G401 (cell line): ENCODE measurements at regions not wholly inside any gene's neighbourhood (a gene's known extent, or its start where the extent isn't known, plus 50 kb on each side); places are given as distances from the start of the nearest gene placed in this dataset.

Source experiments
- DNase-seq: peaks from one replicate; pipeline ENCODE4 v3.0.0-alpha.2; 2015; ENCODE audit warnings: low spot score
- in situ Hi-C: cut with HindIII; loops from 2 replicates; pipeline ENCODE4 v1.10.0; 2016; ENCODE audit warnings: low sequenced_read_pairs, mixed read lengths

- in situ Hi-C loops: no loop called here
- DNase-seq: no peak
Measured at GRCh38 chr4:108355186-108355901, 186.6 kb upstream of the LEF1 start.

- no peak for DNase-seq
- in situ Hi-C loops: no loop called here
Measured at GRCh38 chr4:108352664-108353308, 184.1 kb upstream of the LEF1 start.

- in situ Hi-C loops: no loop called here
- DNase-seq: no peak
Measured at GRCh38 chr4:108351791-108352190, 183.1 kb upstream of the LEF1 start.

- no peak for DNase-seq
- in situ Hi-C loops: no loop called here
Measured at GRCh38 chr4:108350332-108350731, 181.6 kb upstream of the LEF1 start.

GRCh38 chr4:108346818-108347210 lies 178.1 kb upstream of the LEF1 start:
- in situ Hi-C loops: no loop called here
- DNase-seq: no peak

GRCh38 chr4:108345862-108346817 lies 177.4 kb upstream of the LEF1 start:
- in situ Hi-C loops: no loop called here
- no peak for DNase-seq

DNA sequence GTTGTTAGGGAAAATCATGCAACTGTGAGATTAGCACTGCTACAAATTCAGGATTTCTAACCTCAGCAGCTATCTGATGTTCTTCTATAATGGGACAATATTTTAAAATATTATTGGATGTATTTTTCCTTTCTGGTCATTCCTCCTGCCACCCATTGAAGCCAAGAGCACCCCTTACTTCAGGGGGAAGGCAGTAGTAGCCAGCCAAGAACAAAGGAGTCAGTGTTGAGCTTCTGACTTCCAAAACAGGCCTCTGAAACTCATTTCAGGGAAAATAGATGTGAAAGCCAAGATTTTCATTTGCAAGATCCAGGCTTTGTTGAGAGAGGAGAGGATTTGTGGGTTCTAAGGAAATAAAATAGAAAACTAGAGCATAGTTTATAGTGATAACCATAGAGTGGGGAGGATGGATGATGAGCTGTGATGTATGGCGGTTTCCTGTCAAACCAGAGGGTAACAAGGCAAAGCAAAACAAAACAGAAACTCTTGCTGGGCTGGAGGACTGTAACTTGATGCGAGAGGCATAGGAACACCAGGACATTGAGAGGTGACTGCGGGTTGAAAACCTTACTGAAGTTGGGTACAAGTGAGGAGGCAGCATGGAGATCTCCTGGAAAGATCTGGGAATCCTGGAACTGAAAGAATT lies 173.7 kb upstream of the LEF1 start:
- in situ Hi-C loops: no loop called here

DNA sequence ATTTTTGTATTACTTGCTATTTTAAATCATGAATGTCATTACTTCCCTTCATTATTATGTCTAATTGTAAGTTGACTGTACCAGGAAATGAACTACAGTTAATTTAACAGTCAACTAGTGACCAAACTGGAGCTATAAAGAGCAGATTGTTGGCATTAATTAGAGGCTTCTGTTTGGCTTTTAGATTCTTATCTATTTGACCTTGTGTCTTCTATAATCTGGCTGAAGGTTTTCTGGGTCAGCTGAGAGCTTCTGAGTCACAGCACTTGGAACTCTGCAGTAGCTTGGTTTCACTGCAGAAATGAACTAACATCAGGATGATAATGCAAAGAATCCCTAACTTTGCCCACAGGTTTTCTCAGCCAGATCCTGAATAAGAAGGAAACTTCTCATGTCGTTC lies 169.2 kb upstream of the LEF1 start:
- in situ Hi-C loops: no loop called here
- DNase-seq: no peak

More for the DNA sequence above, 173.7 kb upstream of the LEF1 start:
- DNase-seq: no peak

GRCh38 chr4:108336076-108336475 lies 167.3 kb upstream of the LEF1 start:
- in situ Hi-C loops: no loop called here
- DNase-seq: no peak

DNA sequence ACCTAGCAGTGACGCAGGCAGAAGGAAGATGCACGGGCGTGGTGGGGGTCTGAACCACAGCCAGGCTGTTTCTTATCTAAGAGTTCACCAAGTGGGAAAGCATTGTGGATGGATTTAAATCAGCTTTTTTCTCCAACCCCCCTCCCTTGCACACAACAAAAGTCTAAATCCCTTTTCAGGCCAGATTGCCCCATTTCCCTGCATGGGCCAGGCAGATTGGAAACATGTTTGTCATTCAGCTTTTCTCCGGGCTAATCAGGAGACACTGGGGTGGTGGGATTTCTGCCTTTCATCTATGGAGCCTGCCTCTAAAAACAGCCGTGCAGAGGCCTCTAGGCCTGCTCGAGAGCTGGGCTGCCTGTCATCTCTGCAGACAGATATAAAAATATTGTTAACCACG lies 166.3 kb upstream of the LEF1 start:
- no peak for DNase-seq
- in situ Hi-C loops: no loop called here

- no peak for DNase-seq
- in situ Hi-C loops: no loop called here
Measured at GRCh38 chr4:108334031-108334430, 165.3 kb upstream of the LEF1 start.

DNA sequence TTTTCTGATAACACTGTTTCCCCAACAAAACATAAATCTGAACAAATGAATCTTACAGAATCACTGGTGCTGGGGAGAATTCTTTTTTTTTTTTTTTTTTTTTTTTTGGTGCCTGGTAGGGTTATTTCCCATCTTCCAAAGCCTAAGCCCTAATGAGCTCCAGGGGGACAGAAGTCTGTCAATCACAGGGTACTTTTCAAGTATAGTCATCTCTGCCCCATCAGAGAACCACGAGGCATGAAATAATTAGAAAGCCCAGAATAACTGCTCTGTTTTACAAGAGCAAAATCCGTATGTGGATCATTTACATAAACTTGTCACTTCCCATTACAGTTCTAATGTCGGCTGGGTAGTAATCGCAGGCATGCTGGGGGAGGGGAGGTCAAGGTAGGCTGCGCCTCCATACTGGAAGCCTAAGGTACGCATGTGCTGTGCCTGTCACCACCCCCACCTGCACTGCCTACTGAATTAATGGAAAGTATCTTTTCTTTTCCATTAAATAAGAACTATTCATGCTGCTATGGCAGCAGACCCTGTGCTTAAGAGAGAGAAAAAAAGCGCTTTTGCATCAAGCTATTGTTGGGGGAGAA lies 164.7 kb upstream of the LEF1 start:
- in situ Hi-C loops: no loop called here
- DNase-seq: no peak

DNA sequence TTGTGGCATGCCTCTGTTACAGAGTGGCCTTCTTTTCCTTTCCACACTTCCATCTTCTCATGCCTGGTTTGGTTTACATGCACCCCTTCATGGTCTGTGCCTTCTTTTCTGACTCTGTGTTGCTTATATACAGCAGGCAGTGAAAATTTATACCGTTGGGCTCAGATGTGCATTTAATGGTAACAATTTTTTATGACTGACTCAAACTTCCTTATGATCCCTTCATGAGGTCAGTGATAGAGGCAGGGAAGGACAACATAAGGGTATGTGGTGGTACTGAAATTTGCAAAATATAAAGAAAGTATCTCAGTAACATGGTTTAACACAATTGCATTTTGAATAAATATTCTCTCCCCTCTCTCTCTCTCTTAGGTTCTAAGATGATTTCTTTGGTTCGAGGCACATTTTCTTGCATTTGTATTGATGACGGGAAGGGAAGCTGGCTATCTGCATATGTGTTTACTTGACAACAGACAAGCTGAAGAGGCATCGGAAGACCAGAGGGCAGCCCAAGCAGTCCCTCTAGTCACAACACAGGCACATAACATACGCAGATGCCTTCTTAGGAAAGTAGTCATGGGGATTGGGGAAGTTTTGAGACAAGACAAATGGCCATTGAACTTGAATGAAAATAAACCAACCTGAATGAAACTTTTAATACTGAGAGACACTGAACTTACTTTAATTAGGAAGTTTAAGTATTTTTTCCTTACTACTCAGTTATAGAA lies 163.3 kb upstream of the LEF1 start:
- DNase-seq: no peak
- in situ Hi-C loops: no loop called here

DNA sequence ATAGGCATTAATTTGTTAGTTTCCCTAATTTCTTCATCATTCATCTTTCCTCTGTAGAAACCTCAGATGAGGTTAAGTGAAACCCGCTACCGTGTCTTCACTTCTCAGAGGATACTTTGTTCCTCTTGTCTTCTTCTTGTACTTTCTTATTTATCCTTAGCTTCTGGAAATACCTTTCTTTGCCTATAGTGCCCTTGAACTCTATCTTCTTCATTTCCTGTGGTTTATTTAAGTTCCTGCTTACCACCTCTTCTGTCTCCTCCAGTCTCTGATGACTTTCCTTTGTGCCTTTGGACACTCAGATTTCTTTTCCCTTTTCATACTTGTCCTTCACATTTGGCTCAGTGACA lies 159.6 kb upstream of the LEF1 start:
- in situ Hi-C loops: no loop called here

GRCh38 chr4:108327642-108328382 lies 159.1 kb upstream of the LEF1 start:
- DNase-seq: no peak
- in situ Hi-C loops: no loop called here

More for the DNA sequence above, 159.6 kb upstream of the LEF1 start:
- DNase-seq: no peak

DNA sequence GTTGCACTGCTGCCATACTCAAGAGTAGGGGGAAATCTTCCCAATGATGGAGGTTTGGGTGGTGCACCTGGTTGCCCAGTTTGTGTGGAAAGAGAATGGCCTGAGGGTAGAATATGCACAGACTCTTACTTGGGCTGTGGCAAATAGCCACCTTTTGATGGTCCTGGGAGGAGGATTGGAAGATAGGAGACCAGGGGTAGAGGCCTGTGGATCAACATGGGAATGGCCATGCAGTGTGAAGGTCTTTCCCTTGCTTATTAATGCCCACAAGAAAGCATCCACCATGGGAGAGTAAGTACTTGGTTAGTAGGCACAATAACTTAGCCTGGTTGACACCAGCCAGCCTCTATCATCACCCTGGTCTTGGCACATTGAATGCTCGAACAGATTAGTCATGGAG lies 156.8 kb upstream of the LEF1 start:
- DNase-seq: no peak
- in situ Hi-C loops: no loop called here

DNA sequence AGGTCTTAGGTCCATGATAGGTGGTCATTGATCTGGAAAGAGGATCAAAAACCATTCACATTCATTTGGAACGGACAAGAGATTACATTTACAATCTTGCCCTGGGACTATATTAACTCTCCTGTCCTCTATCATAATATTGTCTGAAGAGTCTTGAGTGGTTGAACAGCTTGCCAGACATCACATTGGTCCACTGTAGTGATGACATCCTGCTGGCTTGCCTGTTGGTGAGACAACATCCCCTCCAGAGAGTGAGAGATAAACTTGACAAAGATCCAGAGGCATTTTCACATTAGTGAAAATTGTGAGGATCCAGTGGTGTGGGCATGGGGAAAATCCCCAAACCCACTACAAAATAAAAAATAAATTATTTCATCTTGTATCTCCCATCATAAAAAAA lies 155.7 kb upstream of the LEF1 start:
- DNase-seq: no peak
- in situ Hi-C loops: no loop called here

- in situ Hi-C loops: no loop called here
- DNase-seq: no peak
Measured at GRCh38 chr4:108322497-108322896, 153.8 kb upstream of the LEF1 start.
